Progenitor cell of endocrine pancreas (in vitro differentiated cells): ENCODE measurements at regions not wholly inside any gene's neighbourhood (a gene's known extent, or its start where the extent isn't known, plus 50 kb on each side); places are given as distances from the start of the nearest gene placed in this dataset.

Experiments
- DNase-seq: peaks from one replicate; pipeline ENCODE4 v3.0.0; 2021; ENCODE audit warnings: low spot score; ENCODE audit not compliant: unreplicated experiment
- H3K27ac Mint-ChIP-seq: 2 replicates; pipeline ENCODE4 v1.8.0; 2021; ENCODE audit warnings: mild to moderate bottlenecking, moderate library complexity, mixed read lengths
- H3K27me3 Mint-ChIP-seq: 2 replicates; pipeline ENCODE4 v1.8.0; 2021; ENCODE audit warnings: mixed read lengths
- H3K36me3 Mint-ChIP-seq: 2 replicates; pipeline ENCODE4 v1.8.0; 2022; ENCODE audit warnings: mixed read lengths; ENCODE audit not compliant: insufficient read depth
- H3K4me1 Mint-ChIP-seq: 2 replicates; pipeline ENCODE4 v1.8.0; 2021; ENCODE audit warnings: low read depth, mixed read lengths
- H3K4me3 Mint-ChIP-seq: 2 replicates; pipeline ENCODE4 v1.8.0; 2021; ENCODE audit warnings: low read depth, mild to moderate bottlenecking, moderate library complexity, mixed read lengths
- H3K9me3 Mint-ChIP-seq: 2 replicates; pipeline ENCODE4 v1.8.0; 2021; ENCODE audit warnings: low read depth, mixed read lengths
- CTCF ChIP-seq: fragments of 200-600 bp; sonication (generic); IDR thresholded peaks from one replicate; pipeline ENCODE4 v1.5.0; 2021; ENCODE audit warnings: antibody characterized with exemption, mild to moderate bottlenecking; ENCODE audit not compliant: unreplicated experiment

GRCh38 chr10:36023939-36024338 lies 381.8 kb upstream of the FZD8 start:
- Mint-ChIP-seq H3K36me3 (no peaks in the 10 kb centered on the region), H3K27me3 (no peaks in the 10 kb centered on the region), H3K9me3 (no peaks in the 10 kb centered on the region), H3K4me3 (no peak overlapping the region), H3K4me1 (peaks cover 11% of the 10 kb centered on the region), H3K27ac (no peak overlapping the region)
- TF ChIP-seq CTCF = no peak
- no peak for DNase-seq

- no peak for DNase-seq
- Mint-ChIP-seq H3K27me3 (no peaks in the 10 kb centered on the region), H3K9me3 (no peaks in the 10 kb centered on the region), H3K4me3 (no peak overlapping the region), H3K27ac (no peak overlapping the region), H3K4me1 (peaks cover 15% of the 10 kb centered on the region), H3K36me3 (no peaks in the 10 kb centered on the region)
- no peak for TF ChIP-seq CTCF
These were observed 379.0 kb upstream of the FZD8 start for GRCh38 chr10:36021096-36021495.

- no peaks in the 10 kb centered on the region for H3K36me3 Mint-ChIP-seq
These were observed 377.7 kb upstream of the FZD8 start for GRCh38 chr10:36019749-36020148.

GRCh38 chr10:36018996-36019395 lies 376.9 kb upstream of the FZD8 start:
- no peak for DNase-seq
- H3K4me1 Mint-ChIP-seq = peaks cover 19% of the 10 kb centered on the region
- no peaks in the 10 kb centered on the region for H3K36me3 Mint-ChIP-seq
- no peak for TF ChIP-seq CTCF
- no peaks in the 10 kb centered on the region for H3K27me3 Mint-ChIP-seq
- H3K9me3 Mint-ChIP-seq = no peaks in the 10 kb centered on the region
- no peak overlapping the region for H3K27ac Mint-ChIP-seq
- no peak overlapping the region for H3K4me3 Mint-ChIP-seq

More at GRCh38 chr10:36019749-36020148, 377.7 kb upstream of the FZD8 start:
- H3K9me3 Mint-ChIP-seq = no peaks in the 10 kb centered on the region
- H3K27ac Mint-ChIP-seq = no peak overlapping the region
- peaks cover 15% of the 10 kb centered on the region for H3K4me1 Mint-ChIP-seq
- DNase-seq = no peak
- TF ChIP-seq CTCF = no peak
- H3K4me3 Mint-ChIP-seq = no peak overlapping the region
- no peaks in the 10 kb centered on the region for H3K27me3 Mint-ChIP-seq

- no peak overlapping the region for H3K4me3 Mint-ChIP-seq
- TF ChIP-seq CTCF = no peak
- H3K27me3 Mint-ChIP-seq = no peaks in the 10 kb centered on the region
- peaks cover 19% of the 10 kb centered on the region for H3K4me1 Mint-ChIP-seq
- no peak for DNase-seq
- no peaks in the 10 kb centered on the region for H3K36me3 Mint-ChIP-seq
- H3K9me3 Mint-ChIP-seq = no peaks in the 10 kb centered on the region
- no peak overlapping the region for H3K27ac Mint-ChIP-seq
These were observed 375.0 kb upstream of the FZD8 start for GRCh38 chr10:36017137-36017536.
